GM13977 (cell line): ENCODE measurements at regions not wholly inside any gene's neighbourhood (a gene's known extent, or its start where the extent isn't known, plus 50 kb on each side); places are given as distances from the start of the nearest gene placed in this dataset.

Experiments used
- DNase-seq: peaks from one replicate; pipeline ENCODE4 v3.0.0; 2012; ENCODE audit warnings: low spot score
- CTCF ChIP-seq: IDR thresholded peaks from 2 replicates; pipeline ENCODE4 v1.5.1; 2012; ENCODE audit warnings: mild to moderate bottlenecking, control low read depth; ENCODE audit not compliant: insufficient read depth; ENCODE audit errors: extremely low read depth, missing control alignments
- in situ Hi-C: fragments of 300-500 bp; cut with MboI; formaldehyde crosslinking; loops from one replicate; pipeline ENCODE4 v1.12.0; 2022; ENCODE audit warnings: low sequenced_read_pairs, low pct_unique_long_range_greater_than_20kb, mixed read lengths, inconsistent platforms; ENCODE audit not compliant: unreplicated experiment

- in situ Hi-C loops = no loop called here
- DNase-seq = no peak
- TF ChIP-seq CTCF = no peak
Observed at GRCh38 chr1:69321311-69321710, 246.4 kb upstream of the LRRC7 start.

GRCh38 chr1:69328186-69328585 is 239.5 kb upstream of the LRRC7 start:
- in situ Hi-C loops = no loop called here
- no peak for DNase-seq
- no peak for TF ChIP-seq CTCF

GRCh38 chr1:69363236-69363635 is 204.5 kb upstream of the LRRC7 start:
- in situ Hi-C loops = no loop called here
- DNase-seq = no peak
- no peak for TF ChIP-seq CTCF

GRCh38 chr1:69373520-69373919 is 194.2 kb upstream of the LRRC7 start:
- TF ChIP-seq CTCF = no peak
- in situ Hi-C loops = no loop called here
- DNase-seq = no peak

- DNase-seq = no peak
- in situ Hi-C loops = no loop called here
Observed at GRCh38 chr1:69376408-69376807, 191.3 kb upstream of the LRRC7 start.

GRCh38 chr1:69377507-69377906 is 190.2 kb upstream of the LRRC7 start:
- TF ChIP-seq CTCF = no peak
- in situ Hi-C loops = no loop called here
- no peak for DNase-seq

More at GRCh38 chr1:69376408-69376807, 191.3 kb upstream of the LRRC7 start:
- no peak for TF ChIP-seq CTCF

GRCh38 chr1:69388044-69388443 is 179.7 kb upstream of the LRRC7 start:
- DNase-seq = no peak
- TF ChIP-seq CTCF = no peak
- in situ Hi-C loops = no loop called here
